GM23338 (cell line): ENCODE measurements at regions not wholly inside any gene's neighbourhood (a gene's known extent, or its start where the extent isn't known, plus 50 kb on each side); places are given as distances from the start of the nearest gene placed in this dataset.

Source experiments
- ATAC-seq: fragments of 200-7000 bp; cut with Tn5 transposase; 3 replicates; pipeline ENCODE4 v1.9.1; 2020
- DNase-seq: peaks from one replicate; pipeline ENCODE4 v3.0.0-alpha.2; 2015; ENCODE audit warnings: low spot score
- H2AFZ ChIP-seq: fragments of 200-600 bp; sonication (generic); 2 replicates; pipeline ENCODE4 v1.8.0; 2016; ENCODE audit warnings: antibody characterized with exemption, mild to moderate bottlenecking, moderate library complexity
- H3F3A ChIP-seq: fragments of 200-600 bp; sonication (generic); replicated peaks from 2 replicates; pipeline ENCODE4 v1.8.0; 2017; ENCODE audit warnings: antibody characterized with exemption, mixed run types, low read depth
- H3K27ac ChIP-seq: fragments of 200-600 bp; sonication (generic); 2 replicates; pipeline ENCODE4 v1.6.1; 2016; ENCODE audit warnings: low read depth
- H3K27me3 ChIP-seq: fragments of 200-600 bp; sonication (generic); 2 replicates; pipeline ENCODE4 v1.8.0; 2016; ENCODE audit warnings: mild to moderate bottlenecking, mixed run types, moderate library complexity; ENCODE audit not compliant: insufficient read depth
- H3K36me3 ChIP-seq: fragments of 200-600 bp; sonication (generic); 2 replicates; pipeline ENCODE4 v1.8.0; 2016; ENCODE audit warnings: mild to moderate bottlenecking; ENCODE audit not compliant: insufficient read depth
- H3K4me1 ChIP-seq: fragments of 200-600 bp; sonication (generic); 2 replicates; pipeline ENCODE4 v1.8.0; 2016; ENCODE audit warnings: mild to moderate bottlenecking, moderate library complexity; ENCODE audit not compliant: insufficient read depth
- H3K4me2 ChIP-seq: fragments of 200-600 bp; sonication (generic); 2 replicates; pipeline ENCODE4 v1.7.1; 2017; ENCODE audit warnings: mixed run types
- H3K4me3 ChIP-seq: fragments of 200-600 bp; sonication (generic); 2 replicates; pipeline ENCODE4 v1.6.1; 2016; ENCODE audit warnings: mixed run types
- H3K79me2 ChIP-seq: fragments of 200-600 bp; sonication (generic); replicated peaks from 2 replicates; pipeline ENCODE4 v1.8.0; 2017; ENCODE audit warnings: mild to moderate bottlenecking; ENCODE audit not compliant: insufficient read depth
- H3K9me2 ChIP-seq: fragments of 200-600 bp; sonication (generic); 2 replicates; pipeline ENCODE4 v1.8.0; 2017; ENCODE audit not compliant: insufficient read depth
- H4K20me1 ChIP-seq: fragments of 200-600 bp; sonication (generic); replicated peaks from 2 replicates; pipeline ENCODE4 v1.8.0; 2017; ENCODE audit warnings: mild to moderate bottlenecking; ENCODE audit not compliant: insufficient read depth
- H3K27ac Mint-ChIP-seq: 2 replicates; pipeline ENCODE4 v1.8.0; 2020; ENCODE audit warnings: inconsistent platforms, mild to moderate bottlenecking, moderate library complexity, mixed read lengths
- H3K27me3 Mint-ChIP-seq: 3 replicates; pipeline ENCODE4 v1.8.0; 2022; ENCODE audit warnings: low read depth, mild to moderate bottlenecking, moderate library complexity, mixed read lengths, inconsistent platforms; ENCODE audit not compliant: insufficient read depth, poor library complexity
- H3K36me3 Mint-ChIP-seq: 3 replicates; pipeline ENCODE4 v1.8.0; 2021; ENCODE audit warnings: low read depth, mild to moderate bottlenecking, inconsistent platforms, moderate library complexity, mixed read lengths
- H3K4me1 Mint-ChIP-seq: 3 replicates; pipeline ENCODE4 v1.8.0; 2020; ENCODE audit warnings: mild to moderate bottlenecking, inconsistent platforms, mixed read lengths
- H3K4me3 Mint-ChIP-seq: 3 replicates; pipeline ENCODE4 v1.8.0; 2021; ENCODE audit warnings: moderate library complexity, mild to moderate bottlenecking, inconsistent platforms, mixed read lengths
- H3K9me3 Mint-ChIP-seq: 3 replicates; pipeline ENCODE4 v1.8.0; 2020; ENCODE audit warnings: moderate library complexity, mild to moderate bottlenecking, inconsistent platforms, mixed read lengths
- NANOG ChIP-seq: IDR thresholded peaks from 2 replicates; pipeline ENCODE4 v1.6.1; 2016; ENCODE audit warnings: antibody characterized with exemption, borderline replicate concordance
- POLR2AphosphoS5 ChIP-seq: IDR thresholded peaks from 2 replicates; pipeline ENCODE4 v1.6.1; 2016; ENCODE audit warnings: antibody characterized with exemption, low read depth
- ZNF114 ChIP-seq: fragments of 250-450 bp; sonication (Bioruptor Pico); IDR thresholded peaks from 2 replicates; pipeline ENCODE4 v1.5.0; 2020; ENCODE audit warnings: mild to moderate bottlenecking, moderate library complexity
- ZNF331 ChIP-seq: fragments of 250-450 bp; sonication (Bioruptor Pico); IDR thresholded peaks from 2 replicates; pipeline ENCODE4 v1.5.0; 2020; ENCODE audit warnings: low read depth, mild to moderate bottlenecking, moderate library complexity
- TF ChIP-seq, protein P1 (sequence below): IDR thresholded peaks from 2 replicates; pipeline ENCODE4 v1.6.1; 2016; ENCODE audit warnings: antibody characterized with exemption
- TF ChIP-seq, protein P2 (sequence below): IDR thresholded peaks from one replicate; pipeline ENCODE4 v1.6.1; 2018; ENCODE audit warnings: antibody characterized with exemption; ENCODE audit not compliant: unreplicated experiment
- TF ChIP-seq, protein P3 (sequence below): fragments of 250-450 bp; sonication (Bioruptor Pico); IDR thresholded peaks from 2 replicates; pipeline ENCODE4 v1.5.0; 2020; ENCODE audit warnings: mild to moderate bottlenecking, moderate library complexity

DNA sequence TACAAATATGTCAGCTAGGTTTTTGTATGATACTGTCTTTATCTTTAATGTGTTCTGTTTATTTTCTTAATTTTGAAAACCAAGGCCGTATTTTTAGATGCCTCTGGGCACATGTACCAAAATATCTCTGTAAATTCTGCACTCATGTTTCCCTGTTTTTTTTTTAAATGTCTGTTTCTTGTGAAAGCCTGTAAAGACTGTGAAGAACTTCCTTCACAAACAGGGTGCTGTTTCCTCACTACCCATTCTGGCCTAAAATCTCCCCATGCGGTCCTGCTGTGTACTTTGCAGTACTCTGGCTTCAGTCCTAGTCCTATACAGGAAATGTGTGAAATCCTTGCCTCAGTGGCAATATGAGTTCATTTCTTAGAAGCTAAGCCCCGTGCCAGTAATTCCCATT is 133.4 kb upstream of the ZBTB20 start:
- no peaks in the 10 kb centered on the region for H4K20me1 ChIP-seq
- no peaks in the 10 kb centered on the region for H3F3A ChIP-seq
- no peaks in the 10 kb centered on the region for H3K79me2 ChIP-seq
- H3K4me1 ChIP-seq = no peaks in the 10 kb centered on the region
- Mint-ChIP-seq H3K27ac (no peak overlapping the region), H3K4me3 (no peak overlapping the region), H3K9me3 (no peaks in the 10 kb centered on the region), H3K27me3 (no peaks in the 10 kb centered on the region), H3K36me3 (no peaks in the 10 kb centered on the region), H3K4me1 (no peaks in the 10 kb centered on the region)
- DNase-seq = no peak
- TF ChIP-seq POLR2AphosphoS5 = no peak
- TF ChIP-seq, protein P1, sequence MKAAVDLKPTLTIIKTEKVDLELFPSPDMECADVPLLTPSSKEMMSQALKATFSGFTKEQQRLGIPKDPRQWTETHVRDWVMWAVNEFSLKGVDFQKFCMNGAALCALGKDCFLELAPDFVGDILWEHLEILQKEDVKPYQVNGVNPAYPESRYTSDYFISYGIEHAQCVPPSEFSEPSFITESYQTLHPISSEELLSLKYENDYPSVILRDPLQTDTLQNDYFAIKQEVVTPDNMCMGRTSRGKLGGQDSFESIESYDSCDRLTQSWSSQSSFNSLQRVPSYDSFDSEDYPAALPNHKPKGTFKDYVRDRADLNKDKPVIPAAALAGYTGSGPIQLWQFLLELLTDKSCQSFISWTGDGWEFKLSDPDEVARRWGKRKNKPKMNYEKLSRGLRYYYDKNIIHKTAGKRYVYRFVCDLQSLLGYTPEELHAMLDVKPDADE = no peak
- no peak for TF ChIP-seq ZNF114 (CRISPR knock-in tag)
- TF ChIP-seq, protein P2, sequence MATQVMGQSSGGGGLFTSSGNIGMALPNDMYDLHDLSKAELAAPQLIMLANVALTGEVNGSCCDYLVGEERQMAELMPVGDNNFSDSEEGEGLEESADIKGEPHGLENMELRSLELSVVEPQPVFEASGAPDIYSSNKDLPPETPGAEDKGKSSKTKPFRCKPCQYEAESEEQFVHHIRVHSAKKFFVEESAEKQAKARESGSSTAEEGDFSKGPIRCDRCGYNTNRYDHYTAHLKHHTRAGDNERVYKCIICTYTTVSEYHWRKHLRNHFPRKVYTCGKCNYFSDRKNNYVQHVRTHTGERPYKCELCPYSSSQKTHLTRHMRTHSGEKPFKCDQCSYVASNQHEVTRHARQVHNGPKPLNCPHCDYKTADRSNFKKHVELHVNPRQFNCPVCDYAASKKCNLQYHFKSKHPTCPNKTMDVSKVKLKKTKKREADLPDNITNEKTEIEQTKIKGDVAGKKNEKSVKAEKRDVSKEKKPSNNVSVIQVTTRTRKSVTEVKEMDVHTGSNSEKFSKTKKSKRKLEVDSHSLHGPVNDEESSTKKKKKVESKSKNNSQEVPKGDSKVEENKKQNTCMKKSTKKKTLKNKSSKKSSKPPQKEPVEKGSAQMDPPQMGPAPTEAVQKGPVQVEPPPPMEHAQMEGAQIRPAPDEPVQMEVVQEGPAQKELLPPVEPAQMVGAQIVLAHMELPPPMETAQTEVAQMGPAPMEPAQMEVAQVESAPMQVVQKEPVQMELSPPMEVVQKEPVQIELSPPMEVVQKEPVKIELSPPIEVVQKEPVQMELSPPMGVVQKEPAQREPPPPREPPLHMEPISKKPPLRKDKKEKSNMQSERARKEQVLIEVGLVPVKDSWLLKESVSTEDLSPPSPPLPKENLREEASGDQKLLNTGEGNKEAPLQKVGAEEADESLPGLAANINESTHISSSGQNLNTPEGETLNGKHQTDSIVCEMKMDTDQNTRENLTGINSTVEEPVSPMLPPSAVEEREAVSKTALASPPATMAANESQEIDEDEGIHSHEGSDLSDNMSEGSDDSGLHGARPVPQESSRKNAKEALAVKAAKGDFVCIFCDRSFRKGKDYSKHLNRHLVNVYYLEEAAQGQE = no peak
- no peak for TF ChIP-seq NANOG
- H3K4me3 ChIP-seq = no peak overlapping the region
- H3K27ac ChIP-seq = no peak overlapping the region
- no peak for ATAC-seq
- no peak overlapping the region for H3K4me2 ChIP-seq
- no peaks in the 10 kb centered on the region; the same call in 1 of the 2 replicates for H3K9me2 ChIP-seq
- H3K36me3 ChIP-seq = no peaks in the 10 kb centered on the region
- H2AFZ ChIP-seq = no peak overlapping the region
- H3K27me3 ChIP-seq = no peaks in the 10 kb centered on the region

DNA sequence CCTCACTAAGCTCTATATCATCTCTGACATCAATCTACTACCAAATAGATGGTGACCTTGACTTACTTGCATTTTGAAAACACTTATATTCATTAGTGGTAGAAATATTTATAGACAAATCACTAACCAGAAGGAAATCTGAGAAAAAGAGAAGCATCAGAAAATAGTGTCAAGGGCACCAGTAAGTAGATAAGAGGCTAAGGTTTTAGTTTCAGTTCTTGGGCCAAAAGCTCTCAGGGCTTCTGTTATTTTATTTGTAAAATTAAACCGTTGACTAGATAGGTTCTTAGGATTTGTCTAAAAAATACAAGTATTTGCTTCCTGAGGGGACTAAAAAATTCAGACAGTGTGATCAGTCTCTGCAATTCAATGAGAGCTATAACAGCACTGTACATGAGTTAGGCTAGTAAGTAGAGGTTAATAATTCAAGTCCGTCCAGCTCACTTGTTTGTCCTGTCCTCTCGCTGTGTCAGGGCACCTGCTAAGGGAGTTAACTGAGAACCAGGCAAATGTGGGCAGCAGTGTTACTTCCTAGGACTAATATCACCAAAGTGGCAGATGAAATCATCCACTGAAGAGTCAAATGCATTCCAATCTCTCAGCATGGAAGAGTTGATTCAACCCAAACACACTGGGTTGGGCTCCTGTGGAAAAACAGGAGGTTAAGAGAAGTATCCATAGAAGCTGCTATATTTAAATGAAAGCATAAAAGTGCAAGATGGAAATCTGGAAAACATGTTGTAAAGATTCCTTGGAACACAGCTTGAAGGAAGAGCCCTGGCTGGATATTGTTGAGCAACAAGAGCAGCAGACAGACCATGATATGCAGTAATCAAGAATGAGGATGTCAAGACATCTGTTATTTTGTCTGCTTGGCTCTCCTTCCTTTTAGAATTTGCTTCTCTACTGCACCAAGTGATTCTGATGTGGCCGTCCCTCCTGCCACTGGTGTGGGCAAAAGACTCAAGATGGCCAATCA is 134.9 kb upstream of the ZBTB20 start:
- H3K4me2 ChIP-seq = no peak overlapping the region
- H3K79me2 ChIP-seq = no peaks in the 10 kb centered on the region
- DNase-seq = no peak
- Mint-ChIP-seq H3K4me3 (no peak overlapping the region), H3K27ac (peak overlapping the region; percentile 19; the same call in 1 of the 2 replicates), H3K36me3 (no peaks in the 10 kb centered on the region), H3K4me1 (no peaks in the 10 kb centered on the region), H3K9me3 (no peaks in the 10 kb centered on the region), H3K27me3 (no peaks in the 10 kb centered on the region)
- no peaks in the 10 kb centered on the region for H4K20me1 ChIP-seq
- no peak overlapping the region for H3K27ac ChIP-seq
- no peaks in the 10 kb centered on the region for H3K36me3 ChIP-seq
- no peak for ATAC-seq
- no peaks in the 10 kb centered on the region for H3F3A ChIP-seq
- peak overlapping the region; percentile 54; the same call in 1 of the 2 replicates for H2AFZ ChIP-seq
- no peaks in the 10 kb centered on the region for H3K4me1 ChIP-seq
- H3K27me3 ChIP-seq = no peaks in the 10 kb centered on the region
- H3K4me3 ChIP-seq = no peak overlapping the region
- H3K9me2 ChIP-seq = no peaks in the 10 kb centered on the region; the same call in none of the 2 replicates
- TF ChIP-seq, protein P3, sequence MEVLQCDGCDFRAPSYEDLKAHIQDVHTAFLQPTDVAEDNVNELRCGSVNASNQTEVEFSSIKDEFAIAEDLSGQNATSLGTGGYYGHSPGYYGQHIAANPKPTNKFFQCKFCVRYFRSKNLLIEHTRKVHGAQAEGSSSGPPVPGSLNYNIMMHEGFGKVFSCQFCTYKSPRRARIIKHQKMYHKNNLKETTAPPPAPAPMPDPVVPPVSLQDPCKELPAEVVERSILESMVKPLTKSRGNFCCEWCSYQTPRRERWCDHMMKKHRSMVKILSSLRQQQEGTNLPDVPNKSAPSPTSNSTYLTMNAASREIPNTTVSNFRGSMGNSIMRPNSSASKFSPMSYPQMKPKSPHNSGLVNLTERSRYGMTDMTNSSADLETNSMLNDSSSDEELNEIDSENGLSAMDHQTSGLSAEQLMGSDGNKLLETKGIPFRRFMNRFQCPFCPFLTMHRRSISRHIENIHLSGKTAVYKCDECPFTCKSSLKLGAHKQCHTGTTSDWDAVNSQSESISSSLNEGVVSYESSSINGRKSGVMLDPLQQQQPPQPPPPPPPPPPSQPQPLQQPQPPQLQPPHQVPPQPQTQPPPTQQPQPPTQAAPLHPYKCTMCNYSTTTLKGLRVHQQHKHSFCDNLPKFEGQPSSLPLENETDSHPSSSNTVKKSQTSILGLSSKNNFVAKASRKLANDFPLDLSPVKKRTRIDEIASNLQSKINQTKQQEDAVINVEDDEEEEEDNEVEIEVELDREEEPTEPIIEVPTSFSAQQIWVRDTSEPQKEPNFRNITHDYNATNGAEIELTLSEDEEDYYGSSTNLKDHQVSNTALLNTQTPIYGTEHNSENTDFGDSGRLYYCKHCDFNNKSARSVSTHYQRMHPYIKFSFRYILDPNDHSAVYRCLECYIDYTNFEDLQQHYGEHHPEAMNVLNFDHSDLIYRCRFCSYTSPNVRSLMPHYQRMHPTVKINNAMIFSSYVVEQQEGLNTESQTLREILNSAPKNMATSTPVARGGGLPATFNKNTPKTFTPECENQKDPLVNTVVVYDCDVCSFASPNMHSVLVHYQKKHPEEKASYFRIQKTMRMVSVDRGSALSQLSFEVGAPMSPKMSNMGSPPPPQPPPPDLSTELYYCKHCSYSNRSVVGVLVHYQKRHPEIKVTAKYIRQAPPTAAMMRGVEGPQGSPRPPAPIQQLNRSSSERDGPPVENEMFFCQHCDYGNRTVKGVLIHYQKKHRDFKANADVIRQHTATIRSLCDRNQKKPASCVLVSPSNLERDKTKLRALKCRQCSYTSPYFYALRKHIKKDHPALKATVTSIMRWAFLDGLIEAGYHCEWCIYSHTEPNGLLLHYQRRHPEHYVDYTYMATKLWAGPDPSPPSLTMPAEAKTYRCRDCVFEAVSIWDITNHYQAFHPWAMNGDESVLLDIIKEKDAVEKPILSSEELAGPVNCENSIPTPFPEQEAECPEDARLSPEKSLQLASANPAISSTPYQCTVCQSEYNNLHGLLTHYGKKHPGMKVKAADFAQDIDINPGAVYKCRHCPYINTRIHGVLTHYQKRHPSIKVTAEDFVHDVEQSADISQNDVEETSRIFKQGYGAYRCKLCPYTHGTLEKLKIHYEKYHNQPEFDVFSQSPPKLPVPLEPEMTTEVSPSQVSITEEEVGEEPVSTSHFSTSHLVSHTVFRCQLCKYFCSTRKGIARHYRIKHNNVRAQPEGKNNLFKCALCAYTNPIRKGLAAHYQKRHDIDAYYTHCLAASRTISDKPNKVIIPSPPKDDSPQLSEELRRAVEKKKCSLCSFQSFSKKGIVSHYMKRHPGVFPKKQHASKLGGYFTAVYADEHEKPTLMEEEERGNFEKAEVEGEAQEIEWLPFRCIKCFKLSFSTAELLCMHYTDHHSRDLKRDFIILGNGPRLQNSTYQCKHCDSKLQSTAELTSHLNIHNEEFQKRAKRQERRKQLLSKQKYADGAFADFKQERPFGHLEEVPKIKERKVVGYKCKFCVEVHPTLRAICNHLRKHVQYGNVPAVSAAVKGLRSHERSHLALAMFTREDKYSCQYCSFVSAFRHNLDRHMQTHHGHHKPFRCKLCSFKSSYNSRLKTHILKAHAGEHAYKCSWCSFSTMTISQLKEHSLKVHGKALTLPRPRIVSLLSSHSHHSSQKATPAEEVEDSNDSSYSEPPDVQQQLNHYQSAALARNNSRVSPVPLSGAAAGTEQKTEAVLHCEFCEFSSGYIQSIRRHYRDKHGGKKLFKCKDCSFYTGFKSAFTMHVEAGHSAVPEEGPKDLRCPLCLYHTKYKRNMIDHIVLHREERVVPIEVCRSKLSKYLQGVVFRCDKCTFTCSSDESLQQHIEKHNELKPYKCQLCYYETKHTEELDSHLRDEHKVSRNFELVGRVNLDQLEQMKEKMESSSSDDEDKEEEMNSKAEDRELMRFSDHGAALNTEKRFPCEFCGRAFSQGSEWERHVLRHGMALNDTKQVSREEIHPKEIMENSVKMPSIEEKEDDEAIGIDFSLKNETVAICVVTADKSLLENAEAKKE (CRISPR knock-in tag) = no peak
- TF ChIP-seq, protein P1 = no peak
- TF ChIP-seq ZNF114 (CRISPR knock-in tag) (no peak), ZNF331 (CRISPR knock-in tag) (no peak)
